ENCODE measurements at regions not wholly inside any gene's neighbourhood (a gene's known extent, or its start where the extent isn't known, plus 50 kb on each side); places are given as distances from the start of the nearest gene placed in this dataset.

GRCh38 chr1:82567348-82567747 lies 766.6 kb downstream of the ADGRL2 start:
- intact Hi-C loops (cut with DNase I; ENCODE audit: low total_unique reads), result no loop called here
- H3K27ac ChIP-seq, result no peak overlapping the region
- no peak for DNase-seq
- no peaks in the 10 kb centered on the region for H3K9me3 ChIP-seq
- no peak overlapping the region for H3K4me3 ChIP-seq
- no peaks in the 10 kb centered on the region for H3K27me3 ChIP-seq
- WGBS, 5 donors, result 71 to 84% (median 80%) methylated on average over 3 of the region's 3 CpGs
- TF ChIP-seq POLR2AphosphoS5 (IDR thresholded peaks at IDR 0.05) (no peak), EP300 (IDR thresholded peaks at IDR 0.05) (no peak)
- H3K36me3 ChIP-seq, result no peaks in the 10 kb centered on the region
- H3K4me1 ChIP-seq, result peaks cover 0 to 16% (median 7%) of the 10 kb centered on the region in 4 donors

- intact Hi-C loops (cut with DNase I; ENCODE audit: low total_unique reads), result no loop called here
- peak in 1 of 2 donors; percentile 26 for DNase-seq
- no peaks in the 10 kb centered on the region for H3K9me3 ChIP-seq
- no peaks in the 10 kb centered on the region for H3K36me3 ChIP-seq
- H3K4me3 ChIP-seq, result no peak overlapping the region
- TF ChIP-seq CTCF (IDR thresholded peaks at IDR 0.05) (no peak), POLR2A (IDR thresholded peaks at IDR 0.05) (no peak), EP300 (IDR thresholded peaks at IDR 0.05) (no peak), POLR2AphosphoS5 (IDR thresholded peaks at IDR 0.05) (no peak)
- no peaks in the 10 kb centered on the region for H3K27me3 ChIP-seq
- WGBS, 5 donors, result 47 to 63% (median 60%) methylated on average over 6 of the region's 6 CpGs
- H3K27ac ChIP-seq, result no peak overlapping the region
- peaks cover 0 to 20% (median 7%) of the 10 kb centered on the region in 4 donors for H3K4me1 ChIP-seq
Measured at GRCh38 chr1:82565546-82565945, 764.8 kb downstream of the ADGRL2 start.

GRCh38 chr1:82565146-82565545 lies 764.4 kb downstream of the ADGRL2 start:
- Histone ChIP-seq H3K27me3 (no peaks in the 10 kb centered on the region), H3K4me1 (peaks cover 0 to 20% (median 7%) of the 10 kb centered on the region in 4 donors), H3K4me3 (no peak overlapping the region), H3K9me3 (no peaks in the 10 kb centered on the region), H3K27ac (no peak overlapping the region), H3K36me3 (no peaks in the 10 kb centered on the region)
- DNase-seq, result peak in 1 of 2 donors; percentile 17
- intact Hi-C loops (cut with DNase I; ENCODE audit: low total_unique reads), result no loop called here
- TF ChIP-seq CTCF (IDR thresholded peaks at IDR 0.05) (no peak), EP300 (IDR thresholded peaks at IDR 0.05) (no peak), POLR2AphosphoS5 (IDR thresholded peaks at IDR 0.05) (no peak), POLR2A (IDR thresholded peaks at IDR 0.05) (no peak)
- 59 to 76% (median 74%) methylated on average over 3 of the region's 3 CpGs for WGBS, 5 donors

GRCh38 chr1:82564333-82564732 lies 763.6 kb downstream of the ADGRL2 start:
- Histone ChIP-seq H3K27me3 (no peaks in the 10 kb centered on the region), H3K4me1 (peaks cover 0 to 20% (median 7%) of the 10 kb centered on the region in 4 donors), H3K9me3 (no peaks in the 10 kb centered on the region), H3K4me3 (no peak overlapping the region), H3K36me3 (no peaks in the 10 kb centered on the region), H3K27ac (no peak overlapping the region)
- no peak for TF ChIP-seq CTCF (IDR thresholded peaks at IDR 0.05)
- TF ChIP-seq EP300 (IDR thresholded peaks at IDR 0.05), result no peak
- no peak for TF ChIP-seq POLR2AphosphoS5 (IDR thresholded peaks at IDR 0.05)
- no peak for TF ChIP-seq POLR2A (IDR thresholded peaks at IDR 0.05)
- intact Hi-C loops (cut with DNase I; ENCODE audit: low total_unique reads), result no loop called here
- WGBS, 5 donors, result 57 to 75% (median 60%) methylated on average over 2 of the region's 2 CpGs
- peak in 1 of 2 donors; percentile 44 for DNase-seq

- H3K27ac ChIP-seq, result no peak overlapping the region
- WGBS, 5 donors, result 61 to 79% (median 68%) methylated on average over 2 of the region's 2 CpGs
- no peak overlapping the region for H3K4me3 ChIP-seq
- H3K36me3 ChIP-seq, result no peaks in the 10 kb centered on the region
- H3K4me1 ChIP-seq, result peaks cover 0 to 20% (median 7%) of the 10 kb centered on the region in 4 donors
- intact Hi-C loops (cut with DNase I; ENCODE audit: low total_unique reads), result no loop called here
- TF ChIP-seq EP300 (IDR thresholded peaks at IDR 0.05) (no peak), POLR2A (IDR thresholded peaks at IDR 0.05) (no peak), CTCF (IDR thresholded peaks at IDR 0.05) (no peak), POLR2AphosphoS5 (IDR thresholded peaks at IDR 0.05) (no peak)
- DNase-seq, result no peak
- H3K9me3 ChIP-seq, result no peaks in the 10 kb centered on the region
- H3K27me3 ChIP-seq, result no peaks in the 10 kb centered on the region
Measured at GRCh38 chr1:82562448-82562847, 761.7 kb downstream of the ADGRL2 start.

Data from stomach (tissue), 8 donors.